Nephron (organoid): ENCODE measurements at regions not wholly inside any gene's neighbourhood (a gene's known extent, or its start where the extent isn't known, plus 50 kb on each side); places are given as distances from the start of the nearest gene placed in this dataset.

Experiments used
- H3K27ac Mint-ChIP-seq, 3 experiments: 2 replicates each; pipeline ENCODE4 v1.8.0; 2020; ENCODE audit warnings: mixed read lengths in 3 of 3, mild to moderate bottlenecking in 2 of 3, moderate library complexity in 1 of 3
- H3K27me3 Mint-ChIP-seq: 2 replicates; pipeline ENCODE4 v1.8.0; 2021; ENCODE audit warnings: low read depth, mild to moderate bottlenecking, moderate library complexity, mixed read lengths
- H3K36me3 Mint-ChIP-seq: 2 replicates; pipeline ENCODE4 v1.8.0; 2020; ENCODE audit warnings: low read depth, mixed read lengths
- H3K4me1 Mint-ChIP-seq: 2 replicates; pipeline ENCODE4 v1.8.0; 2020; ENCODE audit warnings: mixed read lengths
- H3K4me3 Mint-ChIP-seq, 3 experiments: 2 replicates each; pipeline ENCODE4 v1.8.0; 2020; ENCODE audit warnings: mild to moderate bottlenecking in 3 of 3, mixed read lengths in 3 of 3, moderate library complexity in 2 of 3
- H3K9me3 Mint-ChIP-seq: 2 replicates; pipeline ENCODE4 v1.8.0; 2020; ENCODE audit warnings: mixed read lengths
- CTCF ChIP-seq, 3 experiments: fragments of 200-600 bp; sonication (generic); IDR thresholded peaks; one replicate each; pipeline ENCODE4 v1.5.0; 2021; ENCODE audit warnings: antibody characterized with exemption in 3 of 3; ENCODE audit not compliant: unreplicated experiment in 3 of 3

DNA sequence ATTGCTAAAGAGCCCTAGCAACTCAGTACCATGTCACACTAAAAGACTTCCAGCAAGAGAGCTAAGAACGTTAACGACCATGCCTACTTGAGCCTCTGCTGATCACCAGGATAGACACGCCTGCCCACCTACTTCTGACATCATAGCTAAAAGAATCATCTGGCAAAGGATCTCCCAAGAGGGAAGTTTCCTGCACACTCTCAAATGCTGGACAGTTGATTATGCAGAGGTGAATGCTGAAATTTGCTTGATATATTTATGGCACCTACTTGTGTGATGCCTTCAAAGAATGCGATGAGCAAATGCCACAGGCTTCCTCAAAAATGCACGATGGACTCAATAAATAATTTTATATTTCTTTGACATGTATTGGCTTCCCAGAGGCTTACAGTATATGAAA, 113.6 kb downstream of the GALC start:
- Mint-ChIP-seq H3K4me3 (no peak overlapping the region), H3K36me3 (no peaks in the 10 kb centered on the region), H3K4me1 (no peaks in the 10 kb centered on the region), H3K27me3 (peaks cover 3% of the 10 kb centered on the region), H3K9me3 (no peaks in the 10 kb centered on the region), H3K27ac (no peak overlapping the region)
- no peak for TF ChIP-seq CTCF (IDR thresholded peaks at IDR 0.05; ENCODE audit: unreplicated experiment in 3 of 3)

GRCh38 chr14:87878959-87879358, 114.0 kb downstream of the GALC start:
- Mint-ChIP-seq H3K9me3 (no peaks in the 10 kb centered on the region), H3K27ac (no peak overlapping the region), H3K4me1 (no peaks in the 10 kb centered on the region), H3K27me3 (peaks cover 3% of the 10 kb centered on the region), H3K36me3 (no peaks in the 10 kb centered on the region), H3K4me3 (no peak overlapping the region)
- TF ChIP-seq CTCF (IDR thresholded peaks at IDR 0.05; ENCODE audit: unreplicated experiment in 3 of 3), result no peak

- no peak for TF ChIP-seq CTCF (IDR thresholded peaks at IDR 0.05; ENCODE audit: unreplicated experiment in 3 of 3)
- Mint-ChIP-seq H3K36me3 (no peaks in the 10 kb centered on the region), H3K9me3 (no peaks in the 10 kb centered on the region)
These were observed 115.1 kb downstream of the GALC start for GRCh38 chr14:87877877-87878276.

DNA sequence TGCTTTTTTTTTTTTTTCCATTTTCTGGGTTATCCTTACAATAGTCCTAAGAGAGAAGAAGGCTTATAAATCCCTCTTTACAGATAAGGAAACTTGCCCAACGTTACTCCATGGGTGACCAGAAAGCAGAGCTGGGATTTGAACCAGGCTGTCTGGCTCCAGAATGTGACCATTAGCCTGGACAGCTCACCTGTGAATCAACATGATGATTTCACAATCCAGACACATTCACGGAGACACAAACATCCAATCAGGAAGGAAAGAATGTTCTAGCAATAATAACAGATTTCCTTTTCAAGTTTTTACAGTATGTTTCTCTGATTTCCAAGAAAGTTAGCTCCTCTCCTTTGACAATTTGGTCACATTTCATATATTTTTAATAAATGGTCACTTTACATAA, 118.3 kb downstream of the GALC start:
- H3K27me3 Mint-ChIP-seq, result no peaks in the 10 kb centered on the region
- no peak overlapping the region for H3K27ac Mint-ChIP-seq
- no peak for TF ChIP-seq CTCF (IDR thresholded peaks at IDR 0.05; ENCODE audit: unreplicated experiment in 3 of 3)
- H3K36me3 Mint-ChIP-seq, result no peaks in the 10 kb centered on the region
- no peak overlapping the region for H3K4me3 Mint-ChIP-seq
- no peaks in the 10 kb centered on the region for H3K9me3 Mint-ChIP-seq
- H3K4me1 Mint-ChIP-seq, result no peaks in the 10 kb centered on the region

More at GRCh38 chr14:87877877-87878276, 115.1 kb downstream of the GALC start:
- Mint-ChIP-seq H3K4me3 (no peak overlapping the region), H3K4me1 (no peaks in the 10 kb centered on the region), H3K27ac (no peak overlapping the region), H3K27me3 (peaks cover 3% of the 10 kb centered on the region)

GRCh38 chr14:87873741-87874140, 119.2 kb downstream of the GALC start:
- no peak for TF ChIP-seq CTCF (IDR thresholded peaks at IDR 0.05; ENCODE audit: unreplicated experiment in 3 of 3)
- no peak overlapping the region for H3K27ac Mint-ChIP-seq
- no peaks in the 10 kb centered on the region for H3K27me3 Mint-ChIP-seq
- H3K4me3 Mint-ChIP-seq, result no peak overlapping the region
- H3K36me3 Mint-ChIP-seq, result no peaks in the 10 kb centered on the region
- H3K4me1 Mint-ChIP-seq, result no peaks in the 10 kb centered on the region
- no peaks in the 10 kb centered on the region for H3K9me3 Mint-ChIP-seq

- Mint-ChIP-seq H3K4me3 (no peak overlapping the region), H3K4me1 (no peaks in the 10 kb centered on the region), H3K36me3 (no peaks in the 10 kb centered on the region), H3K27me3 (peaks cover 3% of the 10 kb centered on the region), H3K9me3 (no peaks in the 10 kb centered on the region), H3K27ac (no peak overlapping the region)
- no peak for TF ChIP-seq CTCF (IDR thresholded peaks at IDR 0.05; ENCODE audit: unreplicated experiment in 3 of 3)
These were observed 123.1 kb downstream of the GALC start for GRCh38 chr14:87869619-87870583.
